ENCODE measurements at regions not wholly inside any gene's neighbourhood (a gene's known extent, or its start where the extent isn't known, plus 50 kb on each side); places are given as distances from the start of the nearest gene placed in this dataset.

DNA sequence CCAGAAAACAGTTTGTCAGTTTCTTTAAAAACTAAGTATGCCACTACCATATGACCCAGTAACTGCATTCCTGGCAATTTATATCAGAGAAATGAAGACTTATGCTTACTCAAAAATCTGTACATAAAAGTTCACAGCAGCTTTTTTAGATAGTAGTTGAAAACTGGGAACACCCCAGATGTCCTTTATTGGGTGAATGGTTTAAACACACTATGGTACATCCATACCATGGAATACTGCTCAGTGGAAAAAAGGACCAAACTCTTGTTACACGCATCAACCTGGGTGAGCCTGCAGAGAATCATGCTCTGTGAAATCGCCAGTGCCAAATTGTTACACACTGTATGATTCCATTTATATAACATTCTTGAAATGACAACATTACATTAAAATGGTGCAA is 127.6 kb upstream of the RET start:
- TF ChIP-seq, protein P1, sequence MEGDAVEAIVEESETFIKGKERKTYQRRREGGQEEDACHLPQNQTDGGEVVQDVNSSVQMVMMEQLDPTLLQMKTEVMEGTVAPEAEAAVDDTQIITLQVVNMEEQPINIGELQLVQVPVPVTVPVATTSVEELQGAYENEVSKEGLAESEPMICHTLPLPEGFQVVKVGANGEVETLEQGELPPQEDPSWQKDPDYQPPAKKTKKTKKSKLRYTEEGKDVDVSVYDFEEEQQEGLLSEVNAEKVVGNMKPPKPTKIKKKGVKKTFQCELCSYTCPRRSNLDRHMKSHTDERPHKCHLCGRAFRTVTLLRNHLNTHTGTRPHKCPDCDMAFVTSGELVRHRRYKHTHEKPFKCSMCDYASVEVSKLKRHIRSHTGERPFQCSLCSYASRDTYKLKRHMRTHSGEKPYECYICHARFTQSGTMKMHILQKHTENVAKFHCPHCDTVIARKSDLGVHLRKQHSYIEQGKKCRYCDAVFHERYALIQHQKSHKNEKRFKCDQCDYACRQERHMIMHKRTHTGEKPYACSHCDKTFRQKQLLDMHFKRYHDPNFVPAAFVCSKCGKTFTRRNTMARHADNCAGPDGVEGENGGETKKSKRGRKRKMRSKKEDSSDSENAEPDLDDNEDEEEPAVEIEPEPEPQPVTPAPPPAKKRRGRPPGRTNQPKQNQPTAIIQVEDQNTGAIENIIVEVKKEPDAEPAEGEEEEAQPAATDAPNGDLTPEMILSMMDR (IDR thresholded peaks at IDR 0.05): no peak
- TF ChIP-seq EZH2phosphoT487 (IDR thresholded peaks at IDR 0.05): no peak
- no peak for TF ChIP-seq EZH2 (IDR thresholded peaks at IDR 0.05)
